ENCODE measurements at regions not wholly inside any gene's neighbourhood (a gene's known extent, or its start where the extent isn't known, plus 50 kb on each side); places are given as distances from the start of the nearest gene placed in this dataset.

DNA sequence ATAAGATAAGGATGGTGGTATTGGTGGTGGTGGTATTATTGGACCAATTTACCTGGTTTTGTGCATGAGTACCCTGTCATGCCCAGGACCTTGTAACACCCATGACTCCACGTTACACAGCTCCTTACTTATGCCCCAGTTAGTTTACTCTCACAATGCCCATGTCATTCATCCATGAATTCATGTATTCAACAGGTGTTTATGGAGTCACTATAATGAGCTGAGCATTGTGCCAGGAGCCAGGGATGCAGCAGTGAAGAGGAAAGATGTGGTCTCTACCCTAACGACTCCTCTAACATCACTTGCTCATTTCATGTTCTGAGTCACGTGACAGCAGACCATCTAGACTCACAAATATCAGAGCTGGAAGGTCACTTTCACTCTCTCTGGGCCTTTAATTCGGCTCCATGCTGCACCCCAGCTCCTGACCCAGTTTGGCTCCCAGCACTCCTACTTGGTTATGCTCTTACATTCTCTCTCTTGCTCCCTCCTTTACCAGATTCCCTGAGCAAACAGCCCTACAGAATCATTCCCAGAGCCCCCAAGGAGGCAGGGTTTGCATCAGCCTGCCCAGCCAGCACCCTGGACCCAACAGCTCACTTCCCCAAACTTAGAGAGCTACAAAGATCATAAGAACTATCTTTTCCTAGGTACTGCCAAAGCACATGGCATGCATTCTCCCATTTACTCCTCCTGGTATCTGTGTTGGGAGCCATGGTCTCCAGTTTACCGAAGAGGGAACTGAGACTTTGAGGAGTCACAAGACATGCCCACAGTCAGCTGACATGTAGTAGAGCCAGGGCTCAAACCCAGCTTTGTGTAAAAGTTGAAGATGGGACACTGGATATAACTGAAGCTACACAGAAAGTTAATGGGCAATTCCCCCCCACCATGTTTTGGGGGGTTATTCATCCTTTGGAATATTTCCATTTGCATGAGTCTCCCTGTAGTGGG is 449.9 kb downstream of the LRATD1 start:
- TF ChIP-seq ZFP30 (CRISPR knock-in tag; IDR thresholded peaks at IDR 0.05) (no peak), RARB (CRISPR knock-in tag; IDR thresholded peaks at IDR 0.05) (no peak), ARNTL (CRISPR knock-in tag; IDR thresholded peaks at IDR 0.05; ENCODE audit: borderline replicate concordance, low read depth) (no peak)
